Endothelial cell of umbilical vein (primary cell): ENCODE measurements at regions not wholly inside any gene's neighbourhood (a gene's known extent, or its start where the extent isn't known, plus 50 kb on each side); places are given as distances from the start of the nearest gene placed in this dataset.

ENCODE experiments used
- BruUV-seq: library from RNA; stranded (reverse); fragments of 400-500 nt; replicated peaks from 2 replicates; lab custom pipeline; 2021; lab: Mats Ljungman, UMichigan
- CTCF ChIA-PET: fragments of 300-600, 350-600 bp; sonication (Branson Sonifier 250); formaldehyde crosslinking; loops from one replicate; lab custom pipeline; 2021; ENCODE audit warnings: antibody characterized with exemption, inconsistent platforms; lab: Charles Lee
- POLR2A ChIA-PET: fragments of 300-600, 350-600 bp; sonication (Branson Sonifier 250); formaldehyde crosslinking; loops from one replicate; lab custom pipeline; 2021; ENCODE audit warnings: antibody characterized with exemption, inconsistent platforms; lab: Charles Lee
- DNase-seq: peaks from one replicate; pipeline ENCODE4 v3.0.0-alpha.2; 2011; ENCODE audit warnings: low read depth, low spot score
- FAIRE-seq: peaks from 2 replicates; lab custom pipeline; 2011; peaks lifted over from hg19 to GRCh38; lab: Jason Lieb, UNC
- H2AFZ ChIP-seq: 2 replicates; pipeline ENCODE4 v1.6.0; 2012; ENCODE audit warnings: low read depth, low read length, control low read depth, inconsistent platforms
- H3K27ac ChIP-seq: 2 replicates; pipeline ENCODE4 v1.5.1; 2011; ENCODE audit warnings: low read depth, mild to moderate bottlenecking, control low read depth, low read length, moderate library complexity; ENCODE audit not compliant: insufficient read depth
- H3K27me3 ChIP-seq, 2 experiments: 2 replicates each; pipeline versions ENCODE4 v1.6.0 to v1.6.1; 2011; ENCODE audit warnings: low read length in 2 of 2, mixed read lengths in 1 of 2; ENCODE audit not compliant: control insufficient read depth in 2 of 2, insufficient read depth in 2 of 2
- H3K36me3 ChIP-seq, 2 experiments: 2 replicates in 1 of 2; 3 replicates in 1 of 2; pipeline ENCODE4 v1.5.1; 2011; ENCODE audit warnings: low read length in 2 of 2, mild to moderate bottlenecking in 1 of 2, moderate library complexity in 1 of 2; ENCODE audit not compliant: control insufficient read depth in 2 of 2, insufficient read depth in 2 of 2; ENCODE audit errors: extremely low read depth in 1 of 2
- H3K4me1 ChIP-seq: 3 replicates; pipeline ENCODE4 v1.5.1; 2011; ENCODE audit warnings: mild to moderate bottlenecking, low read length; ENCODE audit not compliant: control insufficient read depth, insufficient read depth; ENCODE audit errors: extremely low read depth
- H3K4me2 ChIP-seq: 2 replicates; pipeline ENCODE4 v1.6.1; 2011; ENCODE audit warnings: low read length, control low read depth, mixed read lengths; ENCODE audit not compliant: insufficient read depth
- H3K4me3 ChIP-seq, 3 experiments: fragments of 200-600 bp in 1 of 3; sonication (generic), shearing (Covaris generic) in 1 of 3; replicated peaks in 1 of 3; 2 replicates each; pipeline ENCODE4 v1.5.1; 2011 to 2016; ENCODE audit warnings: control low read depth in 3 of 3, low read length in 3 of 3, mild to moderate bottlenecking in 2 of 3, inconsistent platforms in 1 of 3, low read depth in 1 of 3, moderate library complexity in 1 of 3; ENCODE audit not compliant: insufficient read depth in 1 of 3
- H3K79me2 ChIP-seq: 2 replicates; pipeline ENCODE4 v1.6.0; 2012; ENCODE audit warnings: low read length, inconsistent platforms; ENCODE audit not compliant: control insufficient read depth, insufficient read depth
- H3K9ac ChIP-seq: replicated peaks from 2 replicates; pipeline ENCODE3; 2011; ENCODE audit warnings: low read length, control low read depth; ENCODE audit not compliant: insufficient read depth; ENCODE audit errors: extremely low read depth
- H3K9me1 ChIP-seq: replicated peaks from 3 replicates; pipeline ENCODE4 v1.6.0; 2011; ENCODE audit warnings: mild to moderate bottlenecking, low read length; ENCODE audit not compliant: control insufficient read depth, insufficient read depth; ENCODE audit errors: extremely low read depth
- H3K9me3 ChIP-seq: replicated peaks from 2 replicates; pipeline ENCODE4 v1.5.1; 2012; ENCODE audit warnings: low read length, inconsistent platforms; ENCODE audit not compliant: control insufficient read depth, insufficient read depth
- H4K20me1 ChIP-seq: replicated peaks from 2 replicates; pipeline ENCODE3; 2011; ENCODE audit warnings: mild to moderate bottlenecking, low read length; ENCODE audit not compliant: control insufficient read depth, insufficient read depth; ENCODE audit errors: extremely low read depth
- CTCF ChIP-seq, 2 donors: IDR thresholded peaks; 1 replicate in 1 of 2; 2 replicates in 1 of 2; pipeline ENCODE4 v1.5.1; 2011; ENCODE audit warnings: low read length in 2 of 2, mild to moderate bottlenecking in 2 of 2, moderate library complexity in 2 of 2, control low read depth in 1 of 2, inconsistent platforms in 1 of 2, low read depth in 1 of 2; ENCODE audit not compliant: insufficient read depth in 1 of 2; ENCODE audit errors: extremely low read depth in 1 of 2
- EZH2 ChIP-seq: IDR thresholded peaks from 2 replicates; pipeline ENCODE4 v1.6.1; 2012; ENCODE audit warnings: borderline replicate concordance, low read depth, mild to moderate bottlenecking, moderate library complexity, low read length, inconsistent platforms; ENCODE audit not compliant: severe bottlenecking
- FOS ChIP-seq: IDR thresholded peaks from 2 replicates; pipeline ENCODE4 v1.6.1; 2011; ENCODE audit warnings: mild to moderate bottlenecking, low read length, moderate library complexity, borderline replicate concordance; ENCODE audit not compliant: insufficient read depth
- GATA2 ChIP-seq: IDR thresholded peaks from 2 replicates; pipeline ENCODE4 v1.7.0; 2011; ENCODE audit warnings: low read depth, mild to moderate bottlenecking, moderate library complexity, mixed read lengths, low read length; ENCODE audit not compliant: insufficient read length, insufficient read depth
- JUN ChIP-seq: IDR thresholded peaks from 2 replicates; pipeline ENCODE4 v1.6.1; 2011; ENCODE audit warnings: borderline replicate concordance, low read depth; ENCODE audit not compliant: insufficient read length, insufficient read depth
- MAX ChIP-seq: IDR thresholded peaks from 2 replicates; pipeline ENCODE4 v1.6.1; 2011; ENCODE audit not compliant: insufficient read depth, insufficient read length
- MYC ChIP-seq: IDR thresholded peaks from one replicate; pipeline ENCODE4 v1.6.1; 2011; ENCODE audit warnings: mild to moderate bottlenecking, low read depth, low read length
- POLR2A ChIP-seq: IDR thresholded peaks from 2 replicates; pipeline ENCODE4 v1.6.1; 2012; ENCODE audit warnings: low read depth, mild to moderate bottlenecking, control low read depth, low read length
- POLR2AphosphoS5 ChIP-seq: IDR thresholded peaks from 2 replicates; pipeline ENCODE4 v1.6.1; 2012; ENCODE audit warnings: low read depth, mild to moderate bottlenecking, control low read depth, low read length, moderate library complexity; ENCODE audit not compliant: insufficient read depth
- dilution Hi-C: fragments of 300-500 bp; cut with MboI; formaldehyde crosslinking; loops from one replicate; pipeline ENCODE4 v1.15.0; 2019; ENCODE audit warnings: low sequenced_read_pairs; ENCODE audit not compliant: extremely low pct_ligation_motif_present
- intact Hi-C: fragments of 100-400 bp; cut with micrococcal nuclease; formaldehyde crosslinking; loops from one replicate; pipeline ENCODE4 v1.10.0; 2022

- Histone ChIP-seq H4K20me1 (no peaks in the 10 kb centered on the region), H3K27ac (no peak overlapping the region), H3K9me1 (no peaks in the 10 kb centered on the region), H3K79me2 (no peaks in the 10 kb centered on the region), H3K36me3 (no peaks in the 10 kb centered on the region), H3K27me3 (no peaks in the 10 kb centered on the region), H2AFZ (no peak overlapping the region), H3K4me3 (no peak overlapping the region), H3K9ac (no peak overlapping the region), H3K9me3 (no peaks in the 10 kb centered on the region), H3K4me2 (no peak overlapping the region), H3K4me1 (no peaks in the 10 kb centered on the region)
- DNase-seq (no peak), FAIRE-seq (no peak)
- intact Hi-C loops (no loop called here), dilution Hi-C loops (no loop called here)
- CTCF ChIA-PET: no interaction called here
- no TSS peak for BruUV-seq
- POLR2A ChIA-PET: no interaction called here
- TF ChIP-seq POLR2AphosphoS5 (no peak), EZH2 (no peak), FOS (no peak), MAX (no peak), POLR2A (no peak), MYC (no peak), CTCF (IDR thresholded peaks at IDR 0.05; ENCODE audit: extremely low read depth in 1 of 2, insufficient read depth in 1 of 2, low read depth in 1 of 2, low read length in 2 of 2) (no peak), JUN (no peak), GATA2 (no peak)
Measured at GRCh38 chr3:20849975-20850374, 664.0 kb upstream of the SGO1 start.
